Omental fat pad (tissue), 3 donors: ENCODE measurements at regions not wholly inside any gene's neighbourhood (a gene's known extent, or its start where the extent isn't known, plus 50 kb on each side); places are given as distances from the start of the nearest gene placed in this dataset.

Source experiments
- ATAC-seq: fragments of 150-250 bp; one replicate; pipeline ENCODE4 v1.9.1; 2016; ENCODE audit warnings: mild to moderate bottlenecking, moderate library complexity; ENCODE audit not compliant: low FRiP score
- DNase-seq: peaks from one replicate; pipeline ENCODE4 v3.0.0-alpha.2; 2019; ENCODE audit warnings: low spot score
- CTCF ChIP-seq, 3 donors: fragments of 450-650 bp; IDR thresholded peaks; one replicate each; pipeline ENCODE4 v1.5.1; 2016 to 2017; ENCODE audit warnings: antibody characterized with exemption in 3 of 3, mild to moderate bottlenecking in 3 of 3, moderate library complexity in 2 of 3

GRCh38 chr4:136336479-136336878 is 1195.8 kb downstream of the PCDH18 start:
- no peak for TF ChIP-seq CTCF (IDR thresholded peaks at IDR 0.05)
- no peak for ATAC-seq
- DNase-seq = no peak

- TF ChIP-seq CTCF (IDR thresholded peaks at IDR 0.05) = no peak
- ATAC-seq = no peak
- no peak for DNase-seq
Measured at GRCh38 chr4:136329042-136329662, 1203.1 kb downstream of the PCDH18 start.

GRCh38 chr4:136328131-136328530 is 1204.2 kb downstream of the PCDH18 start:
- no peak for TF ChIP-seq CTCF (IDR thresholded peaks at IDR 0.05)
- DNase-seq (no peak), ATAC-seq (peak; percentile 28)

- no peak for DNase-seq
- TF ChIP-seq CTCF (IDR thresholded peaks at IDR 0.05) = no peak
- ATAC-seq = no peak
Measured at GRCh38 chr4:136320465-136320813, 1211.9 kb downstream of the PCDH18 start.

GRCh38 chr4:136319789-136320464 is 1212.4 kb downstream of the PCDH18 start:
- ATAC-seq (peak; percentile 64), DNase-seq (no peak)
- no peak for TF ChIP-seq CTCF (IDR thresholded peaks at IDR 0.05)

- ATAC-seq = no peak
- DNase-seq = no peak
- TF ChIP-seq CTCF (IDR thresholded peaks at IDR 0.05) = no peak
Measured at GRCh38 chr4:136316961-136317360, 1215.3 kb downstream of the PCDH18 start.

GRCh38 chr4:136314686-136315085 is 1217.6 kb downstream of the PCDH18 start:
- TF ChIP-seq CTCF (IDR thresholded peaks at IDR 0.05) = no peak
- ATAC-seq (no peak), DNase-seq (no peak)
